ENCODE measurements at regions not wholly inside any gene's neighbourhood (a gene's known extent, or its start where the extent isn't known, plus 50 kb on each side); places are given as distances from the start of the nearest gene placed in this dataset.
"Not testable (repeated sequence)": the region's sequence is repeated elsewhere in the genome, so short reads cannot be mapped to it uniquely, and the experiment has no call there.

- TF ChIP-seq POLR2AphosphoS5 (IDR thresholded peaks at IDR 0.05; ENCODE audit: insufficient read depth in 1 of 2, low read depth in 1 of 2) (no peak), POLR2A (IDR thresholded peaks at IDR 0.05) (no peak), CTCF (IDR thresholded peaks at IDR 0.05) (no peak)
- H3K4me3 ChIP-seq, result no peak overlapping the region
- H3K27ac ChIP-seq, result no peak overlapping the region
- H3K4me1 ChIP-seq, result no peaks in the 10 kb centered on the region
- H3K36me3 ChIP-seq, result no peaks in the 10 kb centered on the region
- no peak for DNase-seq (ENCODE audit: extremely low spot score in 2 of 2)
- H3K27me3 ChIP-seq, result no peaks in the 10 kb centered on the region
- intact Hi-C loops (cut with DNase I), result no loop called here
- no peaks in the 10 kb centered on the region for H3K9me3 ChIP-seq
Observed at GRCh38 chr12:27162229-27162537, 79.8 kb upstream of the C12orf71 start.

GRCh38 chr12:27163048-27163715 is 80.8 kb upstream of the C12orf71 start:
- no peak for DNase-seq (ENCODE audit: extremely low spot score in 2 of 2)
- Histone ChIP-seq H3K36me3 (no peaks in the 10 kb centered on the region), H3K4me1 (no peaks in the 10 kb centered on the region), H3K4me3 (no peak overlapping the region), H3K27ac (no peak overlapping the region), H3K27me3 (no peaks in the 10 kb centered on the region), H3K9me3 (no peaks in the 10 kb centered on the region)
- intact Hi-C loops (cut with DNase I), result no loop called here
- TF ChIP-seq POLR2A (IDR thresholded peaks at IDR 0.05), result no peak

GRCh38 chr12:27163894-27164293 is 80.2 kb upstream of the STK38L start:
- H3K4me1 ChIP-seq, result no peaks in the 10 kb centered on the region
- no peak overlapping the region for H3K4me3 ChIP-seq
- no peaks in the 10 kb centered on the region for H3K36me3 ChIP-seq
- DNase-seq (ENCODE audit: extremely low spot score in 2 of 2), result no peak
- H3K27me3 ChIP-seq, result no peaks in the 10 kb centered on the region
- H3K27ac ChIP-seq, result no peak overlapping the region
- no peak for TF ChIP-seq POLR2AphosphoS5 (IDR thresholded peaks at IDR 0.05; ENCODE audit: insufficient read depth in 1 of 2, low read depth in 1 of 2)
- TF ChIP-seq CTCF (IDR thresholded peaks at IDR 0.05), result no peak
- TF ChIP-seq POLR2A (IDR thresholded peaks at IDR 0.05), result no peak
- no peaks in the 10 kb centered on the region for H3K9me3 ChIP-seq
- intact Hi-C loops (cut with DNase I), result no loop called here

- intact Hi-C loops (cut with DNase I), result no loop called here
- TF ChIP-seq POLR2A (IDR thresholded peaks at IDR 0.05), result no peak
- TF ChIP-seq CTCF (IDR thresholded peaks at IDR 0.05), result no peak
- TF ChIP-seq POLR2AphosphoS5 (IDR thresholded peaks at IDR 0.05; ENCODE audit: insufficient read depth in 1 of 2, low read depth in 1 of 2), result no peak
- no peak for DNase-seq (ENCODE audit: extremely low spot score in 2 of 2)
Observed at GRCh38 chr12:27164330-27165040, 79.6 kb upstream of the STK38L start.

GRCh38 chr12:27165958-27166357 is 78.1 kb upstream of the STK38L start:
- intact Hi-C loops (cut with DNase I); H3K9me3 ChIP-seq; H3K4me3 ChIP-seq; H3K27ac ChIP-seq; H3K4me1 ChIP-seq; DNase-seq (ENCODE audit: extremely low spot score in 2 of 2); H3K27me3 ChIP-seq; H3K36me3 ChIP-seq: not testable (repeated sequence)

More at GRCh38 chr12:27164330-27165040, 79.6 kb upstream of the STK38L start:
- Histone ChIP-seq H3K9me3 (no peaks in the 10 kb centered on the region), H3K4me3 (no peak overlapping the region), H3K27me3 (no peaks in the 10 kb centered on the region), H3K27ac (no peak overlapping the region), H3K4me1 (no peaks in the 10 kb centered on the region), H3K36me3 (no peaks in the 10 kb centered on the region)

GRCh38 chr12:27171494-27171893 is 72.6 kb upstream of the STK38L start:
- intact Hi-C loops (cut with DNase I); H3K4me1 ChIP-seq; H3K9me3 ChIP-seq; H3K36me3 ChIP-seq; H3K27ac ChIP-seq; H3K4me3 ChIP-seq; DNase-seq (ENCODE audit: extremely low spot score in 2 of 2); H3K27me3 ChIP-seq: not testable (repeated sequence)
